ENCODE measurements at regions not wholly inside any gene's neighbourhood (a gene's known extent, or its start where the extent isn't known, plus 50 kb on each side); places are given as distances from the start of the nearest gene placed in this dataset.
"Not testable (repeated sequence)": the region's sequence is repeated elsewhere in the genome, so short reads cannot be mapped to it uniquely, and the experiment has no call there.

GRCh38 chr21:9750341-9751086 is 770.9 kb upstream of the TPTE start:
- H3K27me3 Mint-ChIP-seq (ENCODE audit: insufficient read depth): no peaks in the 10 kb centered on the region
- Histone ChIP-seq H3K36me3 (ENCODE audit: control insufficient read depth, insufficient read depth, low read length) (no peaks in the 10 kb centered on the region), H3K9me3 (ENCODE audit: control insufficient read depth, low read length) (peaks cover 92% of the 10 kb centered on the region), H3K9ac (ENCODE audit: extremely low read depth, low read length, poor library complexity, severe bottlenecking) (no peak overlapping the region), H3K4me3 (ENCODE audit: low read length) (peak overlapping the region; percentile 56), H3K4me1 (ENCODE audit: control insufficient read depth, insufficient read depth, low read length) (no peaks in the 10 kb centered on the region), H3K27me3 (ENCODE audit: control insufficient read depth, insufficient read depth, low read length, poor library complexity, severe bottlenecking) (no peaks in the 10 kb centered on the region), H3K27ac (ENCODE audit: low read depth, low read length) (no peak overlapping the region)
- 75 to 82% methylated on average over 11 to 13 of the region's 13 CpGs for WGBS, 2 experiments (ENCODE audit: insufficient coverage in 1 of 2, insufficient read length in 1 of 2)
- H3K4me3 Mint-ChIP-seq: no peak overlapping the region
- no peak for TF ChIP-seq CTCF (conservative IDR thresholded peaks at IDR 0.05)
- H3K4me1 Mint-ChIP-seq: no peaks in the 10 kb centered on the region
- H3K36me3 Mint-ChIP-seq (ENCODE audit: low read depth): no peaks in the 10 kb centered on the region
- H3K9me3 Mint-ChIP-seq: no peaks in the 10 kb centered on the region
- no peak overlapping the region for H3K27ac Mint-ChIP-seq
- no peak for DNase-seq

- not testable (repeated sequence) for H3K27me3 Mint-ChIP-seq (ENCODE audit: insufficient read depth); H3K4me3 Mint-ChIP-seq; H3K27ac ChIP-seq (ENCODE audit: low read depth, low read length); H3K9ac ChIP-seq (ENCODE audit: extremely low read depth, low read length, poor library complexity, severe bottlenecking); H3K27me3 ChIP-seq (ENCODE audit: control insufficient read depth, insufficient read depth, low read length, poor library complexity, severe bottlenecking); H3K27ac Mint-ChIP-seq; H3K9me3 Mint-ChIP-seq; H3K4me1 ChIP-seq (ENCODE audit: control insufficient read depth, insufficient read depth, low read length); DNase-seq; H3K4me1 Mint-ChIP-seq; H3K36me3 Mint-ChIP-seq (ENCODE audit: low read depth); H3K36me3 ChIP-seq (ENCODE audit: control insufficient read depth, insufficient read depth, low read length)
- peaks cover 92% of the 10 kb centered on the region for H3K9me3 ChIP-seq (ENCODE audit: control insufficient read depth, low read length)
- peak overlapping the region; percentile 56 for H3K4me3 ChIP-seq (ENCODE audit: low read length)
- 75 to 88% methylated on average over 4 to 6 of the region's 6 CpGs for WGBS, 2 experiments (ENCODE audit: insufficient coverage in 1 of 2, insufficient read length in 1 of 2)
Measured at GRCh38 chr21:9751087-9751585, 770.2 kb upstream of the TPTE start.

GRCh38 chr21:9752028-9752427 is 769.4 kb upstream of the TPTE start:
- not testable (repeated sequence) for H3K27ac Mint-ChIP-seq; H3K9ac ChIP-seq (ENCODE audit: extremely low read depth, low read length, poor library complexity, severe bottlenecking); H3K4me3 Mint-ChIP-seq; H3K4me3 ChIP-seq (ENCODE audit: low read length); H3K27ac ChIP-seq (ENCODE audit: low read depth, low read length); H3K36me3 ChIP-seq (ENCODE audit: control insufficient read depth, insufficient read depth, low read length); H3K4me1 Mint-ChIP-seq; H3K27me3 Mint-ChIP-seq (ENCODE audit: insufficient read depth); H3K36me3 Mint-ChIP-seq (ENCODE audit: low read depth); H3K9me3 Mint-ChIP-seq; DNase-seq; H3K27me3 ChIP-seq (ENCODE audit: control insufficient read depth, insufficient read depth, low read length, poor library complexity, severe bottlenecking); H3K4me1 ChIP-seq (ENCODE audit: control insufficient read depth, insufficient read depth, low read length)
- WGBS, 2 experiments (ENCODE audit: insufficient coverage in 1 of 2, insufficient read length in 1 of 2): 78 to 79% methylated on average over 3 to 9 of the region's 9 CpGs
- peaks cover 92% of the 10 kb centered on the region for H3K9me3 ChIP-seq (ENCODE audit: control insufficient read depth, low read length)

GRCh38 chr21:9753441-9753840 is 767.9 kb upstream of the TPTE start:
- not testable (repeated sequence) for H3K9me3 Mint-ChIP-seq; H3K27me3 ChIP-seq (ENCODE audit: control insufficient read depth, insufficient read depth, low read length, poor library complexity, severe bottlenecking); H3K4me3 Mint-ChIP-seq; H3K4me1 ChIP-seq (ENCODE audit: control insufficient read depth, insufficient read depth, low read length); H3K27ac Mint-ChIP-seq; H3K4me1 Mint-ChIP-seq; H3K27me3 Mint-ChIP-seq (ENCODE audit: insufficient read depth); H3K36me3 ChIP-seq (ENCODE audit: control insufficient read depth, insufficient read depth, low read length); H3K27ac ChIP-seq (ENCODE audit: low read depth, low read length); H3K9ac ChIP-seq (ENCODE audit: extremely low read depth, low read length, poor library complexity, severe bottlenecking); H3K4me3 ChIP-seq (ENCODE audit: low read length); DNase-seq; H3K36me3 Mint-ChIP-seq (ENCODE audit: low read depth)
- H3K9me3 ChIP-seq (ENCODE audit: control insufficient read depth, low read length): peaks cover 97% of the 10 kb centered on the region
- WGBS, 2 experiments (ENCODE audit: insufficient coverage in 1 of 2, insufficient read length in 1 of 2): 74 to 86% methylated on average over 5 to 10 of the region's 10 CpGs
